D721Med (cell line): ENCODE measurements at regions not wholly inside any gene's neighbourhood (a gene's known extent, or its start where the extent isn't known, plus 50 kb on each side); places are given as distances from the start of the nearest gene placed in this dataset.

Source experiments
- DNase-seq: peaks from one replicate; pipeline ENCODE4 v3.0.0; 2011; ENCODE audit warnings: low spot score; ENCODE audit not compliant: insufficient read length
- FAIRE-seq: peaks from 2 replicates; lab custom pipeline; 2011; peaks lifted over from hg19 to GRCh38; lab: Jason Lieb, UNC
- TF ChIP-seq, protein P1 (sequence below): IDR thresholded peaks from 2 replicates; pipeline ENCODE4 v1.5.1; 2012; ENCODE audit warnings: mild to moderate bottlenecking, control low read depth; ENCODE audit not compliant: insufficient read depth; ENCODE audit errors: missing control alignments

GRCh38 chr14:71238835-71239234 is 331.6 kb downstream of the PCNX1 start:
- FAIRE-seq, result no peak

DNA sequence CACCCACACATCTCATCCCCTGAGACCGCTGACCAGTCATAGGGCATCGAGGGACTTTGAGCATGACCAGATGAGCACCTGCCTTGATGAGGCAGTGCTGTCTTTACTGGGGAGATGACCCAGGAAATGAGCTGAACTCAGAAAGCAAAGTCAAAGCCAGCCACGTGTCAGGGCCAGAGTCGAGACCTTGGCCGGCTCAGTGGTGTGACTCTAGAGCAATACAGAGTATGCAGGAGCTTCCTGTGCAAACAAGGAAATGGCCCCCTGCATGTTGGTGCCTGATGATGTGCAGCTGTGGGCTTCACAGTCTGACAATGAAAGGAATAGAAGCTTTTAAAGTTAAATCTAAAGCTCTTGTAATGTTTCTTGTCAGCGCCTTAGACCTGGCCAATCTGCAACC is 332.9 kb downstream of the PCNX1 start:
- DNase-seq, result no peak
- TF ChIP-seq, protein P1, sequence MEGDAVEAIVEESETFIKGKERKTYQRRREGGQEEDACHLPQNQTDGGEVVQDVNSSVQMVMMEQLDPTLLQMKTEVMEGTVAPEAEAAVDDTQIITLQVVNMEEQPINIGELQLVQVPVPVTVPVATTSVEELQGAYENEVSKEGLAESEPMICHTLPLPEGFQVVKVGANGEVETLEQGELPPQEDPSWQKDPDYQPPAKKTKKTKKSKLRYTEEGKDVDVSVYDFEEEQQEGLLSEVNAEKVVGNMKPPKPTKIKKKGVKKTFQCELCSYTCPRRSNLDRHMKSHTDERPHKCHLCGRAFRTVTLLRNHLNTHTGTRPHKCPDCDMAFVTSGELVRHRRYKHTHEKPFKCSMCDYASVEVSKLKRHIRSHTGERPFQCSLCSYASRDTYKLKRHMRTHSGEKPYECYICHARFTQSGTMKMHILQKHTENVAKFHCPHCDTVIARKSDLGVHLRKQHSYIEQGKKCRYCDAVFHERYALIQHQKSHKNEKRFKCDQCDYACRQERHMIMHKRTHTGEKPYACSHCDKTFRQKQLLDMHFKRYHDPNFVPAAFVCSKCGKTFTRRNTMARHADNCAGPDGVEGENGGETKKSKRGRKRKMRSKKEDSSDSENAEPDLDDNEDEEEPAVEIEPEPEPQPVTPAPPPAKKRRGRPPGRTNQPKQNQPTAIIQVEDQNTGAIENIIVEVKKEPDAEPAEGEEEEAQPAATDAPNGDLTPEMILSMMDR, result no peak
- FAIRE-seq, result no peak

More at GRCh38 chr14:71238835-71239234, 331.6 kb downstream of the PCNX1 start:
- no peak for DNase-seq
- TF ChIP-seq, protein P1, result no peak

DNA sequence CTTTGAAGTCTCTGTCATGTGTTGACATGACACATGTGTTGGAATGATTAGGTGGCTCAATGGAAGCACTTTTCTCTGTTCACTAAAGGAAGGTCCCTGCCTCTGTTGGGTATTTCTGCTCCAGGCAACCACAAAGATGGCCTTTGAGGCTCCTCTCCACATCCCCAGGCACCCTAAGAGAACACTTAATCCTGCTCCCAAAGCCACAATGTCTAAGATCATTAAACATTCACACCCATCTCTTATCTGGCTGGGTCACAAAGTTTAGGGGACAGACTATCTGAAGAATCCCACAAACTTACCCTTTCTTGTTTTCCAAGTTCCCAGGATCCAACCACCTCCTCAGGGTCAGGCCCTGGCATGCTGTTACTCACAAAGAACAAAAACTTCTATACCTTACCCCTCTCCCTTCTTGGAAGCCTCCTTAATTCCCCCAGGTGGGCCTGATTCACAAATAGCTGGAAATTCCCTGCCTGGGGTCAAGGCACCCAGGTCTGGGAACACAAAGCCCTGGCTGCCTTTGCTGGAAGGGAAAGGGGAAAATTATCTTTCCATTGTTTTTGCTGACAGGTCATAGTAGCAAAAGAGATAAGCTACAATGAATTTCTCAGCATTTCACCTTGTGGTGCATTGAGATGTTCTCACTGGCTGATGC is 333.7 kb downstream of the PCNX1 start:
- no peak for FAIRE-seq

DNA sequence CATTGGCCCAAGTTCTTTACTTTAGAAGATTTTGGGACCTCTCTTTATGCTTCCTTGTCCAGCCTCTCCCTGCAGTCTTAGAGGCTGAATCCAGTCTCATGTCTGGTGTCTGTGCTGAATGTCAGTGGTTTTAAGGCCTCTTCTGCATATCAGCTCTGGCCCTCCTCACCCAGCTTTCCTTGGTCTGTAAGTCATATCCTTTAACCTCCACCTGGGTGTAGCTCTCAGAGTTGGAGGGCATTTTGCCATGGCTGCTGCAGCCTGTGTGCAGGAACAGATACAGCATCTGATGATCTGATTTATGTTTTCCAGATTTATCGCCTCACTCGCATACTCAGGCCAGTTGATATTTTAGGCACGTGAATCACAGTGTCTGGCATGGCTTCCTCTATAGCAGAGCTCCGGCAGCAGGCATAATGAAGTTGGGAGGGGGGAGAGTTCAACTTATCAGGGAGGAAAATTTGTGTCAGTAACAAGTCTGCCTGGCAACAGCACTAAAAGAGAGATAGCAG is 335.0 kb downstream of the PCNX1 start:
- no peak for DNase-seq
- TF ChIP-seq, protein P1, result no peak
- no peak for FAIRE-seq

More for the DNA sequence above, 333.7 kb downstream of the PCNX1 start:
- no peak for DNase-seq
- TF ChIP-seq, protein P1, result no peak

DNA sequence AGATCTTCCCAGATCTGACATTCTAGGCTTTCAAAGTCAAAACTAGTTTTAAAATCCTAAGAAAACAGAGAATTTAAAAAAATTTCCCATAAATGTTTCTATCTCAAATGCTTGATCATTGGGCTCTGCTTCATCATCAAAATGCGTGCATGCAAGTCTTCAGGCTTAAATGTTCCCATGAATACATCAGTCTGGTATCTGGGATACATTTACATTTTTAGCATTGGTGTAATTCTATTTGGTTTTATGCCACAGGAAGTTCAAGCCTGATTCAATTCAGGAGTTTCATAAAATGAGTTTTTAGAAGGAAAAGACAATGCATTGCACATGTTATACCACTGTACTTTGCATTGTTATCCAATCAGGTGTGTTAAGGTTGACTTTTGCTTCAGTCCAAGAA is 336.4 kb downstream of the PCNX1 start:
- DNase-seq (no peak), FAIRE-seq (no peak)
- TF ChIP-seq, protein P1, result no peak

GRCh38 chr14:71244341-71244740 is 337.1 kb downstream of the PCNX1 start:
- TF ChIP-seq, protein P1, result no peak
- no peak for FAIRE-seq
- no peak for DNase-seq

DNA sequence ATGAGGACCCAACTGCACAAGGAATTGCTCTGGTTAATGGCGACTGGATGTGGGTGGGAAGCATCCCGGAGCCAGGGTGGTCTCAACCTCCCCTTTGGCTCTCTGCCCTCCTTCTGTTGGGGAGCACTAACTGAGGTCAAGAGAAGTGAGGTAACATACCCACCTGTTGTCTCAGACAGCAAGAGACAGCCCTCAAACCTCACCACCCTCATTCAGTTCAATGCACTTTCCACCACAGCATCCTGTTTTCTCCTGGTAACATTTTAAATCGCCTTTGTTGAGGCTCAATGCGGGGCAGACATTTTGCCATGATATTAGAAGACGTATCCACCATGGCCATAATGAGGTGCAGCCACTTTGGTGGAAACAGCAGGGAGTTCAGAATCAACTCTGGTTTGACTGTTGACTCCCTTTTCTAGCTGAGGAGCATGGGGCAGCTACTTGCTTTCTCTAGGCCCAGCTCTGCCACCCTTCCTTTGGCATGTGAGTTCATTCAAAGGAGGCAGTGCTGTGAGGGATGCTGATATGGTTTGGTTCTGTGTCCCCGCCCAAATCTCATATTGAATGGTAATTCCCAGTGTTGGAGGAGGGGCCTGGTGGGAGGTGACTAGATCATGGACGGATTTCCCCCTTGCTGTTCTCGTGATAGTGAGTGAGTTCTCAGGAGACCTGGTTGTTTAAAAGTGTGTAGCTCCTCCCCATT is 338.6 kb downstream of the PCNX1 start:
- TF ChIP-seq, protein P1, result no peak
- DNase-seq, result no peak
- no peak for FAIRE-seq
